ENCODE measurements at regions not wholly inside any gene's neighbourhood (a gene's known extent, or its start where the extent isn't known, plus 50 kb on each side); places are given as distances from the start of the nearest gene placed in this dataset.

DNA sequence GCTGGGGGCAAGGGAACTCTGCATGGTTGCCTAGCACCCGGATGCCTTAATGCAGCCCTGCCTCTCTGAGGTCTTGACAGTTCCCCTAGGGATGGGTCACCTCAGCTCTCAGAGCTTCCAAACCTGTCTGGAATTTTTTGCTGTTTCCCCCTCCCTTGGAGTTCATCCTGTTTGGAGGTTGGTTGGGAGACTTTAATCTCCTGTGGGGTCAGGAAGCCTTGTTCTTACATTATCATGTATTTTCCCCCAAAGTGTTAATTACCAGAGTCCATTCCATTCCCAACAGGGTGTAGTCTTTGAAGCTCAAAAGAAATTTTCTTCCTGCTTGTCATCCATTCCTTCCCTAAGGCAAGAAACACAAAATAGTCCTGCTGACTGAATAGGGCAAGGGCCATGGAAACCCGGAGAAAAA lies 150.3 kb upstream of the SPRY4 start:
- DNase-seq: no peak

DNA sequence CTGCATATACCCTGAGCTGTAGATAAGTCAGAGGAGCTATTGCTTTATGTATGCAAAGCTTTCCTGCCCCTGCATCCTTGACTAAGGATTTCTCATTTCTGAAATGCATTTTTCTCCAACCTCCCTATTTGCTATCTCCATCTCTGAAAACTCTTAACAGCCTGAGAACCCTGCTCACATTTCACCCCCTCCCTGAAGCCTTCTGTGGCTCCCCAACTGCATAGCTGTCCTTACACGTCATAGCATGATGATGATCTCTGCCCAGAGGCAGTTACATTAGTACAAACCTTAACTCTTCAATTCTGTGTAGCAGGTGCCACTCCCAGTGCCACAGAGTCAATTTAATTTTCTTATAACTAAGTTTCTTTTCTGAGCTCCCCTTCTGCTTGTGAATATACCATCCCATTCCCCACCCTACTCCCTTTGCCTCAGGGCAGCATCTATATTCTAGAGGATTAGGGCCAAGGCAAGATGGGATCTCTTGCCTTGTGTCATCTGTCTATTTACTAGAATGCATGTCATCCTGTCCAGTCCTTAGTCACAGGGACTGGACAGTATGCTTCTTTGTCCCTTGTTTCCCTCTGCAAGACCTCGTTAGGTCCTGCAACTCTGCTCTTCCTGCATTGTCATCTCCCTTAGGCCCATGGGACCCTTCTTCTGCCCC lies 149.7 kb upstream of the SPRY4 start:
- DNase-seq: no peak

DNA sequence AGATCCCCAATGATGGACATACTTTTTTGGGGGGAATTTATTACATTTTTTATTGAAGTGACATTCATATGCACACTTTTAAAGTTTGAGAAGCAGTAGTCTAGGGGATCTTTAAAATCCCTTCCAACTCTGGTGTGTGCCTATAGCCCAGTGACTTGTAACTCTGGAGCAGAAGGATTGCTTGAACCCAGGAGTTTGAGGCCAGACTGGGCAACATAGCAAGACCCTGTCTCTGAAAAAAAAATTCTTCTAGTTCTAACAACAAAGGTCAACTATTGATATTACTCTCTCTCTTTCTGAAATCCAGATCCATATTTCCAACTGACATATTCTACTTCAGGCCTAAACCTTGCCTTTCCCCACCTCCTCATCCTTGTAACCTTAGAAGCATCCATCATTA lies 148.2 kb upstream of the SPRY4 start:
- no peak for DNase-seq

DNA sequence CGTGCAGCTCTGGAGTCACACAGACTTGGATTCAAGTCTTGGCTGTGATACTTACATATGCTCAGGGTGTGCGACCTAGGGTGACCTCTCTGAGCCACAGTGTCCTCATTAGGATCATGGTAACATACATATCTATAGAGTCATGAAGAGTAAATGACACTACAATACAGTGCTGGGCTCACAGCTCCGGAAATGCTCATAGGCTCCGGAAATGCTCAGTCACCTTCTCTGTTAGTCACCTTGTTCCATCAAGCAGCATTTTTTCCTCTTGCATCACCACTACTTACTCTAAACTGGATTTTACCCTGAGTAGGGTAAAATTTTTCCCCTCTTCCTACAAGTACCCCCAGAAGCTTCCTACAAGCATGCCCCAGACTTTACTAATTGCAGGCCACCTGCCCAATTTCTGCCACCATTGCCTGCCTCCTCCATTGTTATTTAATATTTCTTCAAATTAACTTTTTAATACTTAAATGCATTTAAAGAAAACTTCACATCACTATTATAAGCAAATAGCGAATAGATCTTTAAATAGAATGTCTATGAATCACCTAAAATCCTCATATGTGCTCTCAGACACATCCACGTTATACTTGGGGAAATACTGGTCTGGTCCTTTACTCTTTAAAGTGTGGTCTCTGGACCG lies 147.6 kb upstream of the SPRY4 start:
- DNase-seq: no peak

DNA sequence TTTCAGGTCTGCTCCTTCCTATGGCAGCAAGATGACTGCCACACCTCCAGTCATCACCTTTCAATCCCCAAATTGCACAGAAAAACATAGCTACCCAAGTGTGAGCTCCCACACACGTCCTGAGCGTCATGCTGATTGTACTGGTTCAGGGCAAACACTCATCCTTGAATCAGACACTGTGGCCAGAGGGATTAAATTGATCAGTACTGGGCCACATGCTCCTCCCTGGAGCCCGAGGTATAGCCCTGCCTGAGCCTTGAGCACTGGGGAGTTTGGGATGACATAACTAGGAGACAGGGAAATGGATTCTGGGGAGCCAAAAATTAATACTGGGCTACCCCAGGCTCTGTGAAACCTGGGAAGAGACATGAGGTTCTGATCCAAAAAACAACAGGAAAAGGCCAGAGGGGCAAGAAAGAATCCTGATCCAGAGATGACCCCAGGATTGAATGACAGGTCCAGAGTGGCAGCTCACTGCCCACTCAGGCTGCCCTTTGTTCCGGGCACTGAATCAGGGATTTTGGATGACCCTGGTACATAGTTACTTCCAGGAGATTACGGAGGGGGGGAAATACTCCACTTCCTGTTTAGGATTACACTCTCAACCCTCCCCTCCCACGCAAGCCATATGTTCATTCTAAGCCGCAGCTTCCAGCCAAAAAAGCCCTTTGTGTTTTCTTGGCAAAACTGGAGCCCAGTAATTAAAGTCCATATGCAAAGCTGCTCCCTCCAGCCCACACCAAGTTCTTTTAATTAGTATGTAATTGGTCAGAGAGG lies 141.6 kb upstream of the SPRY4 start:
- DNase-seq: no peak

DNA sequence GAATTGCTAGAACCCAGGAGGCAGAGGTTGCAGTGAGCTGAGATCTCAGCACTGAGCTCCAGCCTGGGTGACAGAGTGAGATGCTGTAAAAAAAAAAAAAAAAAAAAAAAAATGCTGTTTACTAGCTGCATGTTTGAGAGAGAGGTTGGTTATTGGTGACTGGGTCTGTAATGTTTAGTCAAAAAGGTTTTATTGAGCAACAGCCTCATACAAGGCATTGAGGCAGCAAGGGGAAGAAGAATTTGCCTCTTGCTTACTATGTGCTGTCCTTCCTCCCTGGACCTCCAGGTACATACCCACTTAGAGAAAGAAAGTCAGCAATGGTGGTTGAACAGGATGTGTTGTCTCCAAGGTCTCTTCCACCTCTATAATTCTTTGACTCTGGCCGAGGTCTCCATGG lies 140.7 kb upstream of the SPRY4 start:
- DNase-seq: no peak

DNA sequence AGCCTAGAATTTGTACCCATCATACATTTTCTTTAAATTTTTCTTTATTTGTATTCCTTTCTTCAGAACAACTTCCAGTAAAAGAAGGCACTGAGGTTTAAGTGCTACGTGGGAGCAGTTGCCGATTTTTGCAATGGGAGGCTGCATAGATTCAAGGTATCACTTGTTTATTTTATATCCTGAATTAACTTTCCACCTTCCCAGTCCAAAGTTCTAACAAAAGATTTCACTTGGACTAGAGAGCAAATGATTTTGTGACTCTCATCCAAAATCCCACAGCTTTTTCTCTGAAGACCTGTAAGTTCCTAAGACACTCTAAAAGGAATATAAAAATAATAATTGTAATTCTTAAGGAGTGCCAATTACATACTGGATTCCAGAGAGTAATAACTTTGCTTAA lies 139.1 kb upstream of the SPRY4 start:
- DNase-seq: no peak

DNA sequence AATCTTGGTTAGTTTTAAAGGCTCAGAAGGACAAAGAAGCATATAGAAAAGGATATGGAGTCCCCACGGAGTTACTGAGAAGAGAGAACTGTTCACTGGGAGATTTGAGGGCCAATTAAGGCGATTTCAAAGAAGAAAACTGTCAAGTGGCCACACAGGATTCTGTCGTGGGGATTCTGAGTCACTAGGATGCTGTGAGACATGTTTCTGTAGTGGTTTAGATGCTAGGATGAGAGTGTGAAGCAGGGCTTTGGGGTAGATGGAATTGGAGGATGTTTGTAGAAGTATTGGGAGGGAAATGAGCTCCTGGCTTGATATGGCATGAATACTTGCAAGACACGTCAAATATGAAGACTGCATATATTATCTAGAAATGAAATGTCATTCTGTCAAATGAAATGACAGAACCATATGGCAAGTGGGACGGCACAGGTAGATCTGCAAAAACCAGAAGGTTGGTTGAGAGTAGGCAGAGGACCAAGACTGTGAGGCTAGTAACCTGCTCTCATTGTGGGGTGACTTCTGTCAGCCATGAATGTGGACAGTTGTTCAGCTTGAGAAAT lies 136.3 kb upstream of the SPRY4 start:
- no peak for DNase-seq

DNA sequence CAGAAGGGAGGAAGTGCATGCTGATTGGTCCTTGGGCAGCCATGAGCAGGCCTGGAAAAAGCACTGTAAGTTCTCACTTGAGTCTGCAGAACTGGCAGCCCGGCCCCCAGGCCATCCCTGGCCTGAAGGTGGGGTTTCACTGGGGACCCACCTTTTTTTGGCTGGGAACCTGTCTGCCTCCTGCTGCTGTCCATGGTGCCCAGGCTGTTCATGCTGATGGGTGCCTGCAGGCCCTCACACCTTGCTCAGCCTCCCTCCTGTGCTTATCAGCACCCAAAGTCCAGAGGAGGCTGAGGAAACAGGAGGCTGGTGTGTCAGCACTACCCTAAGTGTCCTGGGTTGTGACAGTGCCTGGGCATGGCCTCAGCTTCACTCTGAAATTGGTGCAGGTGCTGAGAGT lies 134.4 kb upstream of the SPRY4 start:
- DNase-seq: no peak

DNA sequence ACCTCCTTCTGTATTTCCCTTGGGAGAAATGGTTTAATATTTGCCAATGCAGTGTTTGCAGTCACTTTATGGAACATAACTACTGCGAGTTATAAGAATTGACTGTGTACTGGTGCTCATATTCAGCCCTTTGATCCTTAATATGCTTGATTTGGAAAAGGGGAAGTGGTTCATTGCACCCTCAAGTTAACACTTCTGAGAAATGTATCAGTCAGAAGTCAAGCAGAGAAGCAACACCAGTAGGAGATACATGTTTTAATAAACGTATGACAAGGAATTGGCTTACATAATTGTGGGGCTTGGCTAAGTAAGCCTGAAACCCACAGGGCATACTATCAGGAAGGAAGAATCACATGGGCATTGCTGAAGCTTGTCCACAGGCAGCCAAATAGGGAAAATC lies 131.0 kb upstream of the SPRY4 start:
- no peak for DNase-seq

DNA sequence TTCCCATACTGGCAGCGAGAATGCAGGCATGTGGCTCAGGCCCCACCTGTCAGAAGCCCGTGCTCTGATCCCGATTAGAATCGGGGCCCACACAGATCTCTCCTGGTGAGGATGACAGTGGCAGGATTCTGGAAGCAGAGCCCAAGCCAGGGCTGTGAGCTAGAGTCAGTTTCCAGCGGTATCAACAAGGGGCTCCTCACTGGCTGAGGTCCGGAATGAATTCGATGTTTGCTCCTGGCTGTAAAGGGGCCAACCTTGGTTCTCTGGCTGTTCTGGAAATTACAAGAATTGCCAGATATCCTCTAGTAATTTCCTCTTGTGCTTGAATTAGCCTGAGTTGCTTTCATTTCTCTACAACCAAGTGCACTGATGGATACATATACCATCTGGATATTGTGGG lies 129.1 kb upstream of the SPRY4 start:
- DNase-seq: no peak

DNA sequence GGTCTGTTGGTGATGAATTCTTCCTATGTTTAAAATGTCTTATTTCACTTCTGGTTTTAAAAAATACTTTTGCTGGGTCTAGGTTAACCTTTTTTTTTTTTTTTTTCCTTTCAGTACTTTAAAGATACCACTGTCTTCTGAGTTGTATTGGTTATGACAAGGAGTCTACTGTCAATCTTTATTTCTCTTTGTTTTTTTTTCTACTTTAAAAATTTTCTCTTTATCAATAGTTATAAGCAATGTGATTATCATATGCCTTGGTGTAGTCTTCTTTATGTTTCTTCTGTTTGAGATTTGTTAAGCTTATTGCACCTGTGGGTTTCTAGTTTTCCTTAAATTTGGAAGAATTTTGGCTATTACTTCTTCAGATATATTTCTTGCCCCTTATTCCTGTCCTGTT lies 125.6 kb upstream of the SPRY4 start:
- no peak for DNase-seq

DNA sequence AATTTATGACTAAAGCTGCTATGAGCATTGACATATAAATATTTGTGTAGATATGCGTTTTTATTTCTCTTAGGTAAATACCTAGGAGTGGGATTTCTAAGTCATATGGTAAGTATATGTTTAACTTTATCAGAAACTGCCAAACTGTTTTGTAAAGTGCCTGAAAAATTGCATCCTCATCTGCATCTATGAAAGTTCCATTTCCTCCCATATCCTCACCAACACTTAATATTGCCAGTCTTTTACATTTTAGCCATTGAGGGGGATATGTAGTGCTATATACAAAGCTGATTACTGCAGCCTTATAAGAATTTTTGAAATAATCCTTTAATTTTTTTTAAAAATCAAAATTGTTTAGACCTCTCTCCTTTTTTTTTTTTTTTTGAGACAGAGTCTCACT lies 123.1 kb upstream of the SPRY4 start:
- no peak for DNase-seq

DNA sequence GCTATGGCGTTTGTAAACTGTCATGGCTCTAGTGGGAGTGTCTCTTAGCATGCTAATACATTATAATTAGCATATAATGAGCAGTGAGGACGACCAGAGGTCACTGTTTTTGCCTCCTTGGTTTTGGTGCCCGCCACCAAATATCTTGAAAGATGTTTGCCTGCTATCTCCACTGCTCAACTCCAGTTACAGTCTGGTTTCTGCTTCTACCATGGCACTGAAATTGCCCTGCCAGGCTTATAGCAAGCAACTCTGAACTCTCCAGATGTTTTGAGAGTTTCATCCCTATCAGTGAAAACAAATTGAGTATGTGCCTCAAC lies 122.1 kb upstream of the SPRY4 start:
- DNase-seq: no peak

DNA sequence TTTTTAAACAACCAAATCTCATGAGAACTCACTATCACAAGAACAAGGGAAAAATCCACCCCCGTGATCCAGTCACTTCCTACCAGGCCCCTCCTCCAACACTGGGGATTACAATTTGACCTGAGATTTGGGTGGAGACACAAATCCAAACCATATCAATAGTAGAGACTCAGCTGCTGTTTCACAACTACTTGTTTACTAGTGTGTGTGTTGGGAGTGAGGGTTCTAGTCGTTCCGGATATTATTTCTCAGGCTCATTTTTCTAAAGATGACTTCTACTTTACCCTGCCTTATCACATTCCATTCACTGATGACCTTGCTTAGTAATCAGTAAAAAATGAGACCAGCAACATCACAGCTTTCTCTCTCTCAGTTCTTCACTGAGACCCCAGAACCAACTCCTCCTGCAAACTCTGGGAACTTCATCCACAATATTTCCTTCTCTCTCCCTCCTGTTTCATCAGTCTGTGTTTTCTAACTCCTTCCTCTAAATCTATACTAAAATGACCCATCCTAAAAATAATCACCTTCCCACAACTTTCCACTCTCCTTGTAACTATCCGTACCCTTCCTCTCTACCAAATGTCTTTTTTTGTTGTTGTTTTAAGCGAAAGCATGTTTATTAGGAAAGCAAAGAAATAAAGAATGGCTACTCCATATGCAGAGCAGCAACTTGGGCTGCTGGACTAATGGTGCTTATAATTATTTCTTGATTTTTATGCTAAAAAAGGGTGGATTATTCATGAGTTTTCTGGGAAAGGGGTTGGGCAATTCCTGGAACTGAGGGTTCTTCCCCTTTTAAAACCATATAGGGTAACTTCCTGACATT lies 121.5 kb upstream of the SPRY4 start:
- no peak for DNase-seq

DNA sequence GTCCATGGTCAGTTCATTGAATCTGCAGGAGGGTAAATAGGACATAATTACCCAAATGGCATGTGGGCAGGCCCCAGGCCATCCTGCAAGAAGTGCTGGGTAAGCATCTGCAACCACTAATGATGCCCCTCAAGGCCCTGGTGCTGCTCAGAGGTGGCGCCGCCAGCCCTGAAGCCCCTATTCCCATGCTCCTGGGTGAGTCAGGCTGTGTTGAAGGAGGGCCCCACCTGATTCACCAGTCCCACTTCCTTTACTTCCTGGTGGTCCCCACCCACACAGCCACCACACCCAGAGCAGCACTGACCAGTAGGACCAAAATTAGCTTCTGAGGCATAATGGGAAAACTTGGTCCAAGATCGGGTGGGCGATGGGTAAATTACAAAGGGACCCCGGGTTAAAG lies 120.4 kb upstream of the SPRY4 start:
- DNase-seq: no peak

DNA sequence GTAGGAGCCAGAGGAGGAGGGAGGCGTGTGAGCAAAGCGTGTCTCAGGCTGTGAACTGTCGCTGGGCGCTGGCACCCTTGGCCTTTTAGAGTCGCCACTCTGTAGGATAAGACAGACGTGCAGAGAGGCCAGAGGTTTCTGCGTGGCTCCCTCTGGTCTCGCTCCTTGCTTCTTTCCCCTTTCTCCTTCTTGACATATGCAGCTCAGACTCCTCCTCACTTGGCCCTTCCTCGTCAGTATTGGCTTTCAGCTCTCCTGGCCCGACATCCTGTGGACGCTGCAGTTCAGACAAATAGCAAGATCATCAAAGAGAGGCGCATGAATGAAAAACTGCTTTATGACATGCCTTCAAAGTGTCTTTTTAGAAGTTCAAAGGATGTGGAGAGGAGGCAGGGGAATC lies 116.8 kb upstream of the SPRY4 start:
- DNase-seq: no peak

DNA sequence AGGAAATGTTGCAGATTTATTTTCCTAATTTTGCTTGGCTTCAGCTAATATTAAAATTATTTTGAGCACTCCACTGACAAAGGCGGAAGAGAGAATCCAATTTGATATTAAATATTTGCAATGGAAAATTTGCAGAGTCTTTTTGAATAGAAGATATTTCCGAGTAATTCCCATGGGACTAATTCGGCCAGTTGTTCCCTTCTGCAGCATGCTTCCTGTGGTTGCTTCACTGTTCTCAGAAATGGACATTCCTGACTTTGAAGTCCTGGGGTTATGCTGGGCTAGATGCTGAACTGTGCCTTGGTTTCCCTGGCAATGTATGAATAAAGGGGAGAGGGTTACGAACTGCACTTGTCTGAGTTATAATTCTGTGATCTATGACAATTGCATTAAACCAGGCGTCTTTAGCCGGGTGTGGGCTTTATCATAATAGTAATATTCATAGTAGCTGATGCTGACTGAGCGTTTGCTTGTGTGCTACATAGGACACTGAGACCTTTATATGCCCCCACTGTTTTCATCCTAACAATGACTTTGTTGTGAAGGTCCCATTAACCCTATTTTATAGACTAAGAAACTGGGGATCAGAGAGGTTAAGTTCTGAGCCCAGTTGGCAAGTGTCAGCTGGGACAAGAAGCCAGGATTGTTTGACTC lies 114.5 kb upstream of the SPRY4 start:
- no peak for DNase-seq

DNA sequence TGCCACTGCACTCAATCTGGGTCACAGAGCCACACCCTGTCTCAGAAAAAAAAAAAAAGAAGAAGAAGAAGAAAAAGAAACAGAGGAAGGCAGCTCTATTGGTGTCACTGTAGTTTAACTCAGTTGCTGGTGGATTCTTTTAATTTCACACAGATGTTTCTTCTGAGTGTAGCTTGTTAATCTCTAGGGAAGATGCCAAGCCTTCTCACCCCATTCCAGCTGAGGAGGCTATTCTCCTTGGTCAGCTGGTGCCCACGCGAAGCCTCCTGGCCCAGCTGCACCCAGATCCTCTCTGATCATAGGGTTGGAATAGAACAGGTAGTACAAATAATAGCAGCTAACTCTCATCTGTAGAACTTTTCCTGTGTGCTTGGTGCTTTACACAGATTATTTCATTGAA lies 113.8 kb upstream of the SPRY4 start:
- no peak for DNase-seq

DNA sequence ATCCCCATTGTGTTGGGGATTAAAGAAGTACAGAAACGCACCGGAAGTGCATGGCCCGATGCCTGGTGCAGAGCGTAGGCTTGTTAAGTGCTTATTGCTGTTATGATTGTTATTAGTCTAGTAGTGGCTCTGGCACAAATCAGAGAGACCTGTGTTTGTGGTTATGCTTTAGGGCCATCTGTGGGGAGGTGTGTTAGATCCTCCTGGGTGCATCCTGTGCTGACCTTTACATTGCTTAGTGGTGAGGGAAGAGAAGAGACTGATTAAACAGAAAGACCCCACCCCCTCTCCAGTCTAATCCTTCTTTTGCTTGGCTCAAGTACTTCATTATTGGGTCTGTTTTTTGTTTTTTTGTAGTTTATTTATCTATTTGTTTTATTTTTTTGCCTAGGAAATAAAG lies 112.7 kb upstream of the SPRY4 start:
- DNase-seq: no peak

DNA sequence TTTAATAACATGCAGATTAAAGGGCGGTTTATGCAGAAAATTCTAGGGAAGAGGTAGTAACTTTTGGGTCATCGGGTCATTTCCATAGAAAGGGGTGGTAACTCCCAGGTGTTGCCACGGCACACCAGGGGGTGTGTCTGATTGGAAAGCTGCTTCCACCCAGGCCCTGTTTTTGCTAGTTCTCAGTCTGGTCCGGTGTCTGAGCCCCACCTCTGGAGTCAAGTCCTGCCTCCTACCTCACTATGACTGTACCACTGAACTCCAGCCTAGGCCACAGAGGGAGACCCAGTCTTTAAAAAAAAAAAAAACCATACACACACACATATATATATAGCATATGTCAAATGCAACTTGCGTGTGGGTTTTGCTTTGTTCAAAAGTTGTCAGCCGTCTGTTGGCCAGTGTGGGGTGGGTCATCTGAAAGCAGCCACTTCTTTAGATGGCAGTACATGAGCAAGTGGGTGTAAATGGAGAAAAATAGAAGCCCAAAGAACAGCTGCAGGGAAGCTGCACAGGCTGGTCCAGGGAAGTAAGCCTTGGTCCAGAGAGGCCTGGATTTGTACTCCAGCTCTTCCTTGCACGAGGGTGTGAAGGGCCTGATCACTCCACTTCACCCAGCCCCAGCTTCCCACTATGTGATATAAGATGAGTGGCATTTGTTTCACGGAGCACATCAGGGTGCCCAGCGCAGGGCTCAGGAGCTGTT lies 110.7 kb upstream of the SPRY4 start:
- DNase-seq: no peak

DNA sequence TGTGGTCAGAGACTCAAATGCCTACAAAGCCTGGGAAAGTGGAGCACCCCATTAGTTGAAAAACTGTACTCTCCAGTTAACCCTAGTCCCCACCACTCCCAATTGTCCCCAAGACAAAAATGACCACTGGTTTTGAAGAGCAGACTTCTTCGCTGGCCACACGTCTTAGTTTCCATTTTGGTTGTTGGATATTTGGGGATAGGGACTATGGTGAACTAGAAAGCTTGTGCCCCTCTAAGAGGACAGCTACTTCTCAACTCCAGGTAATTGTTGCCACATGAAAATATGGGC lies 109.4 kb upstream of the SPRY4 start:
- no peak for DNase-seq
